WTC11 (cell line): ENCODE measurements at regions not wholly inside any gene's neighbourhood (a gene's known extent, or its start where the extent isn't known, plus 50 kb on each side); places are given as distances from the start of the nearest gene placed in this dataset.

ENCODE experiments used
- ATAC-seq: fragments of 200-7000 bp; cut with Tn5 transposase; 2 replicates; pipeline ENCODE4 v1.10.0; 2021; ENCODE audit warnings: mild to moderate bottlenecking, moderate library complexity
- CTCF ChIA-PET: fragments of 300-600 bp; sonication (Branson Sonifier 250); formaldehyde crosslinking; loops from one replicate; lab custom pipeline; 2021; ENCODE audit warnings: antibody characterized with exemption; lab: Charles Lee
- POLR2A ChIA-PET: fragments of 350-600 bp; sonication (Branson Sonifier 250); formaldehyde crosslinking; loops from one replicate; lab custom pipeline; 2021; ENCODE audit warnings: antibody characterized with exemption; lab: Charles Lee
- DNase-seq: peaks from one replicate; pipeline ENCODE4 v3.0.0; 2021; ENCODE audit warnings: low spot score
- H3K27ac Mint-ChIP-seq: 2 replicates; pipeline ENCODE4 v1.8.0; 2021; ENCODE audit warnings: mixed read lengths
- H3K27me3 Mint-ChIP-seq: 2 replicates; pipeline ENCODE4 v1.8.0; 2021; ENCODE audit warnings: low read depth, mild to moderate bottlenecking, moderate library complexity, mixed read lengths
- H3K36me3 Mint-ChIP-seq: 2 replicates; pipeline ENCODE4 v1.8.0; 2021; ENCODE audit warnings: mixed read lengths
- H3K4me1 Mint-ChIP-seq: 2 replicates; pipeline ENCODE4 v1.8.0; 2022; ENCODE audit warnings: mixed read lengths
- H3K4me3 Mint-ChIP-seq: 2 replicates; pipeline ENCODE4 v1.8.0; 2021; ENCODE audit warnings: mild to moderate bottlenecking, moderate library complexity, mixed read lengths
- H3K9me3 Mint-ChIP-seq: 2 replicates; pipeline ENCODE4 v1.8.0; 2021; ENCODE audit warnings: mixed read lengths
- ATF6 ChIP-seq: sonication (generic); formaldehyde crosslinking; IDR thresholded peaks from 2 replicates; pipeline ENCODE4 v1.8.1; 2023; ENCODE audit warnings: mild to moderate bottlenecking, missing genetic modification reagents
- CTCF ChIP-seq: fragments of 200-600 bp; IDR thresholded peaks from 2 replicates; pipeline ENCODE4 v1.8.0; 2022; ENCODE audit warnings: antibody characterized with exemption
- E2F1 ChIP-seq: sonication (generic); formaldehyde crosslinking; IDR thresholded peaks from 2 replicates; pipeline ENCODE4 v1.8.0; 2022; ENCODE audit warnings: mild to moderate bottlenecking, missing genetic modification reagents
- ELF4 ChIP-seq: sonication (generic); formaldehyde crosslinking; IDR thresholded peaks from 2 replicates; pipeline ENCODE4 v1.8.1; 2022; ENCODE audit warnings: low read depth, mild to moderate bottlenecking, moderate library complexity, missing genetic modification reagents
- EMX1 ChIP-seq: fragments of 250-450 bp; sonication (Bioruptor Pico); IDR thresholded peaks from 2 replicates; pipeline ENCODE4 v1.8.0; 2021; ENCODE audit warnings: mild to moderate bottlenecking
- MYBL2 ChIP-seq: sonication (generic); formaldehyde crosslinking; IDR thresholded peaks from 2 replicates; pipeline ENCODE4 v1.8.1; 2023; ENCODE audit warnings: mild to moderate bottlenecking, moderate library complexity, missing genetic modification reagents
- NFATC4 ChIP-seq: fragments of 250-450 bp; sonication (Bioruptor Pico); IDR thresholded peaks from 2 replicates; pipeline ENCODE4 v1.9.0; 2021; ENCODE audit warnings: mild to moderate bottlenecking
- NR1H2 ChIP-seq: sonication (generic); formaldehyde crosslinking; IDR thresholded peaks from 2 replicates; pipeline ENCODE4 v1.9.0; 2021; ENCODE audit warnings: mild to moderate bottlenecking, moderate library complexity, missing genetic modification reagents
- PRDM15 ChIP-seq: sonication (generic); formaldehyde crosslinking; IDR thresholded peaks from 2 replicates; pipeline ENCODE4 v1.8.0; 2022; ENCODE audit warnings: missing genetic modification reagents
- SOX15 ChIP-seq: fragments of 250-450 bp; sonication (Bioruptor Pico); IDR thresholded peaks from 2 replicates; pipeline ENCODE4 v1.9.0; 2021; ENCODE audit warnings: mild to moderate bottlenecking
- USF1 ChIP-seq: sonication (generic); formaldehyde crosslinking; IDR thresholded peaks from 2 replicates; pipeline ENCODE4 v1.8.0; 2022; ENCODE audit warnings: mild to moderate bottlenecking, missing genetic modification reagents
- USF2 ChIP-seq: sonication (generic); formaldehyde crosslinking; IDR thresholded peaks from 2 replicates; pipeline ENCODE4 v1.8.1; 2023; ENCODE audit warnings: mild to moderate bottlenecking, missing genetic modification reagents, moderate library complexity
- ZBTB43 ChIP-seq: sonication (generic); formaldehyde crosslinking; IDR thresholded peaks from 2 replicates; pipeline ENCODE4 v1.8.1; 2023; ENCODE audit warnings: mild to moderate bottlenecking, missing genetic modification reagents
- ZNF263 ChIP-seq: sonication (generic); formaldehyde crosslinking; IDR thresholded peaks from 2 replicates; pipeline ENCODE4 v1.8.1; 2022; ENCODE audit warnings: low read depth, mild to moderate bottlenecking, moderate library complexity, missing genetic modification reagents
- ZNF396 ChIP-seq: fragments of 250-450 bp; sonication (Bioruptor Pico); IDR thresholded peaks from 2 replicates; pipeline ENCODE4 v1.8.0; 2021; ENCODE audit warnings: mild to moderate bottlenecking, moderate library complexity, borderline replicate concordance
- ZNF416 ChIP-seq: fragments of 250-450 bp; sonication (Bioruptor Pico); IDR thresholded peaks from 2 replicates; pipeline ENCODE4 v1.9.0; 2021; ENCODE audit warnings: mild to moderate bottlenecking, inconsistent platforms
- ZNF671 ChIP-seq: fragments of 250-450 bp; sonication (Bioruptor Pico); IDR thresholded peaks from 2 replicates; pipeline ENCODE4 v1.8.0; 2021; ENCODE audit warnings: mild to moderate bottlenecking
- TF ChIP-seq, protein P1 (sequence below): fragments of 250-450 bp; sonication (Bioruptor Pico); IDR thresholded peaks from 2 replicates; pipeline ENCODE4 v1.9.0; 2021; ENCODE audit warnings: mild to moderate bottlenecking
- TF ChIP-seq, protein P2 (sequence below): sonication (generic); formaldehyde crosslinking; conservative IDR thresholded peaks from 2 replicates; pipeline ENCODE4 v1.8.1; 2023; ENCODE audit warnings: mild to moderate bottlenecking, low read depth, missing genetic modification reagents, moderate library complexity

DNA sequence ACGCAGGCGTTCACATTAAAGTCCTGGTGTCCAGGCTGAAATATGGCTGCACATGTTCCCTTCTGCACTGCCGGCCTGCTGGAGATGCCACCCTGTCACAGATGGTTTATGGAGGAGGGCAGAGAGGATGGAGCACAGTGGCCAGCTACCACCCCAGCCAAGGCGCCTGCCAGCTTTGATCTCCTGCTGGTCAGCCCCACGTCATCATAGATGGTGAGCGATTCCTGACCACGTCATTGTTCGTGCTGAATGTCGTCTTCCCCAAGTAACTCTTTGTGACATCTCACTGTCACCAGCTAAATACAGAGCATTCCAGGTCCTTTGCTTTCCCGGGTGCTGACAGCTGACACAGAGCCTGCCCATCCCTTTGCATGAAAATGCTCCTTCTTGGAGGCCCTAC lies 248.3 kb downstream of the TTC32 start:
- Mint-ChIP-seq H3K4me1 (peaks cover 27% of the 10 kb centered on the region), H3K27ac (no peak overlapping the region), H3K27me3 (no peaks in the 10 kb centered on the region), H3K4me3 (no peak overlapping the region), H3K36me3 (no peaks in the 10 kb centered on the region), H3K9me3 (peaks cover 21% of the 10 kb centered on the region)
- ChIA-PET CTCF (no interaction called here), POLR2A (no interaction called here)
- ATAC-seq (no peak), DNase-seq (no peak)
- no peak for TF ChIP-seq ZBTB43 (CRISPR knock-in tag)
- TF ChIP-seq USF1 (CRISPR knock-in tag), result no peak
- no peak for TF ChIP-seq ZNF671 (CRISPR knock-in tag)
- TF ChIP-seq EMX1, result no peak
- TF ChIP-seq CTCF, result no peak
- TF ChIP-seq ZNF416, result no peak
- no peak for TF ChIP-seq ATF6 (CRISPR knock-in tag)
- TF ChIP-seq E2F1, result no peak
- no peak for TF ChIP-seq ZNF396 (CRISPR knock-in tag)
- no peak for TF ChIP-seq NFATC4 (CRISPR knock-in tag)

DNA sequence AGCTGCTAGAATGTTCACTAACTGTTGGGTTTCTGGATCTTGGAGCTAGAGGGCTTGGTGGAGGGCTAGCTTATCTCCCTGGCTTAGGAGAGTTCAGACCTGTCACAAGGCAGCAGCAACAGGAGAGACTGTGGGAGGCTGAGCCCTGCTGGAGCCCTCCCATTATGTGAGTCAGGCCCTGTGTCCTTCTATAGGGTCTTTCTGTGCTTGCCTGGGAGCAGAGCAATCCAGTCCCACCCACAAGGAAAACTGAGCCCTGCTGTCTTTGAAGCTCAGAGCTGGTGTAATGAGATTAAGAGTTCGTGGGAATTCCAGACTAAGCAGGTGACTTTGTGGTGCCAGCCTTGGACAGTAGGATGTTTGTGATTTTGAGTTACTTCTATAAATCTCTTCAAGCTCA lies 249.0 kb downstream of the TTC32 start:
- Mint-ChIP-seq H3K36me3 (no peaks in the 10 kb centered on the region), H3K27ac (no peak overlapping the region), H3K9me3 (peaks cover 16% of the 10 kb centered on the region), H3K27me3 (no peaks in the 10 kb centered on the region), H3K4me3 (no peak overlapping the region), H3K4me1 (peaks cover 27% of the 10 kb centered on the region)
- POLR2A ChIA-PET, result no interaction called here
- DNase-seq (no peak), ATAC-seq (no peak)
- CTCF ChIA-PET, result no interaction called here
- TF ChIP-seq, protein P1, sequence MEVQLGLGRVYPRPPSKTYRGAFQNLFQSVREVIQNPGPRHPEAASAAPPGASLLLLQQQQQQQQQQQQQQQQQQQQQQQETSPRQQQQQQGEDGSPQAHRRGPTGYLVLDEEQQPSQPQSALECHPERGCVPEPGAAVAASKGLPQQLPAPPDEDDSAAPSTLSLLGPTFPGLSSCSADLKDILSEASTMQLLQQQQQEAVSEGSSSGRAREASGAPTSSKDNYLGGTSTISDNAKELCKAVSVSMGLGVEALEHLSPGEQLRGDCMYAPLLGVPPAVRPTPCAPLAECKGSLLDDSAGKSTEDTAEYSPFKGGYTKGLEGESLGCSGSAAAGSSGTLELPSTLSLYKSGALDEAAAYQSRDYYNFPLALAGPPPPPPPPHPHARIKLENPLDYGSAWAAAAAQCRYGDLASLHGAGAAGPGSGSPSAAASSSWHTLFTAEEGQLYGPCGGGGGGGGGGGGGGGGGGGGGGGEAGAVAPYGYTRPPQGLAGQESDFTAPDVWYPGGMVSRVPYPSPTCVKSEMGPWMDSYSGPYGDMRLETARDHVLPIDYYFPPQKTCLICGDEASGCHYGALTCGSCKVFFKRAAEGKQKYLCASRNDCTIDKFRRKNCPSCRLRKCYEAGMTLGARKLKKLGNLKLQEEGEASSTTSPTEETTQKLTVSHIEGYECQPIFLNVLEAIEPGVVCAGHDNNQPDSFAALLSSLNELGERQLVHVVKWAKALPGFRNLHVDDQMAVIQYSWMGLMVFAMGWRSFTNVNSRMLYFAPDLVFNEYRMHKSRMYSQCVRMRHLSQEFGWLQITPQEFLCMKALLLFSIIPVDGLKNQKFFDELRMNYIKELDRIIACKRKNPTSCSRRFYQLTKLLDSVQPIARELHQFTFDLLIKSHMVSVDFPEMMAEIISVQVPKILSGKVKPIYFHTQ (CRISPR knock-in tag), result no peak
- no peak for TF ChIP-seq NR1H2 (CRISPR knock-in tag)
- no peak for TF ChIP-seq SOX15
- no peak for TF ChIP-seq ZNF263 (CRISPR knock-in tag)
- TF ChIP-seq PRDM15, result no peak
- TF ChIP-seq USF2, result no peak
- no peak for TF ChIP-seq ELF4 (CRISPR knock-in tag)
- no peak for TF ChIP-seq MYBL2 (CRISPR knock-in tag)
- TF ChIP-seq, protein P2, sequence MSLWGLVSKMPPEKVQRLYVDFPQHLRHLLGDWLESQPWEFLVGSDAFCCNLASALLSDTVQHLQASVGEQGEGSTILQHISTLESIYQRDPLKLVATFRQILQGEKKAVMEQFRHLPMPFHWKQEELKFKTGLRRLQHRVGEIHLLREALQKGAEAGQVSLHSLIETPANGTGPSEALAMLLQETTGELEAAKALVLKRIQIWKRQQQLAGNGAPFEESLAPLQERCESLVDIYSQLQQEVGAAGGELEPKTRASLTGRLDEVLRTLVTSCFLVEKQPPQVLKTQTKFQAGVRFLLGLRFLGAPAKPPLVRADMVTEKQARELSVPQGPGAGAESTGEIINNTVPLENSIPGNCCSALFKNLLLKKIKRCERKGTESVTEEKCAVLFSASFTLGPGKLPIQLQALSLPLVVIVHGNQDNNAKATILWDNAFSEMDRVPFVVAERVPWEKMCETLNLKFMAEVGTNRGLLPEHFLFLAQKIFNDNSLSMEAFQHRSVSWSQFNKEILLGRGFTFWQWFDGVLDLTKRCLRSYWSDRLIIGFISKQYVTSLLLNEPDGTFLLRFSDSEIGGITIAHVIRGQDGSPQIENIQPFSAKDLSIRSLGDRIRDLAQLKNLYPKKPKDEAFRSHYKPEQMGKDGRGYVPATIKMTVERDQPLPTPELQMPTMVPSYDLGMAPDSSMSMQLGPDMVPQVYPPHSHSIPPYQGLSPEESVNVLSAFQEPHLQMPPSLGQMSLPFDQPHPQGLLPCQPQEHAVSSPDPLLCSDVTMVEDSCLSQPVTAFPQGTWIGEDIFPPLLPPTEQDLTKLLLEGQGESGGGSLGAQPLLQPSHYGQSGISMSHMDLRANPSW (CRISPR knock-in tag), result no peak
